ENCODE measurements at regions not wholly inside any gene's neighbourhood (a gene's known extent, or its start where the extent isn't known, plus 50 kb on each side); places are given as distances from the start of the nearest gene placed in this dataset.

DNA sequence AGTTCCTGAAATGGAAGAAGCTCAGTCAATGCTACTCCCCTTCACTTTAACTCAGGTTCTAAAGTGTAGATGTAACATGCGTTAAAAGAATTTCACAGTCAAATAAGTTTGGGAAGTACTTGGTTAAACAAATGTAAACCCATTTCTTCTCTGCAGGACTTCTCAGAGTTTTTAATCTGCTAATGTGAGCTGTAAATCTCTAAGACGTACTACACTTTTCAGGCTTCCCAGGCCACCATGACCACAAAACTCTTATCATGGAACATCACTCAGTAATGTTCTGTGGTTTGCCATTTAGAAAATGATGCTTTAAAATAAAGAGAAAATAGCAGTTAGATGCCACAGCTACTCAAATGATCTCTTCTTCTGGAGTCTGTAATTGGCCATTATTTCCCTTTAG, 104.3 kb downstream of the HHIPL2 start:
- DNase-seq (ENCODE audit: extremely low read depth, low read depth), result no peak
- H3K4me3 ChIP-seq (replicated peaks; ENCODE audit: low read depth, low read length), result no peak overlapping the region
- TF ChIP-seq, protein P1, sequence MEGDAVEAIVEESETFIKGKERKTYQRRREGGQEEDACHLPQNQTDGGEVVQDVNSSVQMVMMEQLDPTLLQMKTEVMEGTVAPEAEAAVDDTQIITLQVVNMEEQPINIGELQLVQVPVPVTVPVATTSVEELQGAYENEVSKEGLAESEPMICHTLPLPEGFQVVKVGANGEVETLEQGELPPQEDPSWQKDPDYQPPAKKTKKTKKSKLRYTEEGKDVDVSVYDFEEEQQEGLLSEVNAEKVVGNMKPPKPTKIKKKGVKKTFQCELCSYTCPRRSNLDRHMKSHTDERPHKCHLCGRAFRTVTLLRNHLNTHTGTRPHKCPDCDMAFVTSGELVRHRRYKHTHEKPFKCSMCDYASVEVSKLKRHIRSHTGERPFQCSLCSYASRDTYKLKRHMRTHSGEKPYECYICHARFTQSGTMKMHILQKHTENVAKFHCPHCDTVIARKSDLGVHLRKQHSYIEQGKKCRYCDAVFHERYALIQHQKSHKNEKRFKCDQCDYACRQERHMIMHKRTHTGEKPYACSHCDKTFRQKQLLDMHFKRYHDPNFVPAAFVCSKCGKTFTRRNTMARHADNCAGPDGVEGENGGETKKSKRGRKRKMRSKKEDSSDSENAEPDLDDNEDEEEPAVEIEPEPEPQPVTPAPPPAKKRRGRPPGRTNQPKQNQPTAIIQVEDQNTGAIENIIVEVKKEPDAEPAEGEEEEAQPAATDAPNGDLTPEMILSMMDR (IDR thresholded peaks at IDR 0.05; ENCODE audit: low read depth, low read length, missing control alignments), result no peak

DNA sequence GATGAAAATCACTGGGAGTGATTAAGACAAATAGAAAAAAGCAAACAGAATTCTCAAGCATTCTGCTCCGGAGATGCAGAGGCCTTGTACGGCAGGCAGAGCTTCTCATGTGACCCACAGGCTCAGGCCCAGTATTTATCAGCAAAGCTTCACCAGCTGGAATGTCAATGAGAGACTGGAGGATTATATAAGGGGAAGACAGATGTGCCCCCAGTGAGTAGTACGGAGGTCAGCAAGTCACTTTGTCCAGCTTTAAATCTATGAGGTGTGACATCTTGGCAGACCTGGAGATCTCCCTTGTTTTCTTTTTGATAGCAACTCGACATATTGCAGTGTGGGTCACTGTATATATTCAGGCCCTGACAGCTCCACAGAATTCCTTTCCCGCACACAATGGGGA, 106.8 kb downstream of the HHIPL2 start:
- DNase-seq (ENCODE audit: extremely low read depth, low read depth), result no peak
- TF ChIP-seq, protein P1 (IDR thresholded peaks at IDR 0.05; ENCODE audit: low read depth, low read length, missing control alignments), result no peak
- no peak overlapping the region for H3K4me3 ChIP-seq (replicated peaks; ENCODE audit: low read depth, low read length)

DNA sequence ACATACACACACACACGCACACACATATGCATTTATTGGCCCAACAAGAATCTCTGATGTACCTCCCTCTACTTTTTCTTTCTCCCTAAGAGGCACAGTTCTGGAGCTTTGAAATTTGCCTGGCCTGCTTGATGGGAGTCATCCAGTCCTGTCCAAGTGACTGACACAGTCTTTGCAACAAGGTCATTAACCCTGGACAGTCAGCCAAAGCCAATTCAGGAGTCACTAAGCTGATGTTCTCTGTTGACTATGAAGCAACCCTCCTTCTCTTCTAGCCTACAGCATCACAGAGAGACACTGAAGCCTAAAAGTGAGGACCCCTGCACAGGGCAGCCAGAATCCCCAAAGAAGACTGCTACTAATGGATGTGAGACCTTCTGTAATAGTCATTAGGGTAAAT, 123.1 kb downstream of the HHIPL2 start:
- no peak overlapping the region for H3K4me3 ChIP-seq (replicated peaks; ENCODE audit: low read depth, low read length)
- DNase-seq (ENCODE audit: extremely low read depth, low read depth), result no peak
- TF ChIP-seq, protein P1 (IDR thresholded peaks at IDR 0.05; ENCODE audit: low read depth, low read length, missing control alignments), result no peak

GRCh38 chr1:222421380-222421779, 126.5 kb downstream of the HHIPL2 start:
- no peak overlapping the region for H3K4me3 ChIP-seq (replicated peaks; ENCODE audit: low read depth, low read length)
- TF ChIP-seq, protein P1 (IDR thresholded peaks at IDR 0.05; ENCODE audit: low read depth, low read length, missing control alignments), result no peak
- no peak for DNase-seq (ENCODE audit: extremely low read depth, low read depth)

- H3K4me3 ChIP-seq (replicated peaks; ENCODE audit: low read depth, low read length), result no peak overlapping the region
- no peak for DNase-seq (ENCODE audit: extremely low read depth, low read depth)
- TF ChIP-seq, protein P1 (IDR thresholded peaks at IDR 0.05; ENCODE audit: low read depth, low read length, missing control alignments), result no peak
Measured at GRCh38 chr1:222420633-222421032, 127.3 kb downstream of the HHIPL2 start.

- no peak overlapping the region for H3K4me3 ChIP-seq (replicated peaks; ENCODE audit: low read depth, low read length)
- TF ChIP-seq, protein P1 (IDR thresholded peaks at IDR 0.05; ENCODE audit: low read depth, low read length, missing control alignments), result no peak
- no peak for DNase-seq (ENCODE audit: extremely low read depth, low read depth)
Measured at GRCh38 chr1:222418654-222419053, 129.2 kb downstream of the HHIPL2 start.

DNA sequence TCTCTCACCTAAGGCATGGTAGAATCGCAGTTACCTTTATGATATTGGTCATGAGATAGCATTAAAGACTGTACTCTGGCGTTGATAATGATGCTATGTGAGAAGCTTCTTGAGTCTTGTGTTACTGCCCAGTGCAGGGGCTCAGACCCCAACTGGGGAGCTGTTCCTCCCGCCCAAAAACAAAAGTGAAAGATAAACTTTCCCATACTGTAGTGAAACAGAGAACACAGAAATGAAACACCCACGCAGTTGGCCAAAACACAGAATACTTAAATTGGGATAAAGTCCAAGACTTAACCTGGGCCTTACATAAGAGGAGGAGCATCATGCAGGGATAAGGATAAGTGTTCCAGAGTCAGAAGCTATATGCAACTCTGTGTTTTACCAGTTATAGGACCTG, 130.6 kb downstream of the HHIPL2 start:
- no peak for DNase-seq (ENCODE audit: extremely low read depth, low read depth)
- H3K4me3 ChIP-seq (replicated peaks; ENCODE audit: low read depth, low read length), result no peak overlapping the region
- TF ChIP-seq, protein P1 (IDR thresholded peaks at IDR 0.05; ENCODE audit: low read depth, low read length, missing control alignments), result no peak

Data from HFF-Myc (cell line).